ENCODE measurements at regions not wholly inside any gene's neighbourhood (a gene's known extent, or its start where the extent isn't known, plus 50 kb on each side); places are given as distances from the start of the nearest gene placed in this dataset.

DNA sequence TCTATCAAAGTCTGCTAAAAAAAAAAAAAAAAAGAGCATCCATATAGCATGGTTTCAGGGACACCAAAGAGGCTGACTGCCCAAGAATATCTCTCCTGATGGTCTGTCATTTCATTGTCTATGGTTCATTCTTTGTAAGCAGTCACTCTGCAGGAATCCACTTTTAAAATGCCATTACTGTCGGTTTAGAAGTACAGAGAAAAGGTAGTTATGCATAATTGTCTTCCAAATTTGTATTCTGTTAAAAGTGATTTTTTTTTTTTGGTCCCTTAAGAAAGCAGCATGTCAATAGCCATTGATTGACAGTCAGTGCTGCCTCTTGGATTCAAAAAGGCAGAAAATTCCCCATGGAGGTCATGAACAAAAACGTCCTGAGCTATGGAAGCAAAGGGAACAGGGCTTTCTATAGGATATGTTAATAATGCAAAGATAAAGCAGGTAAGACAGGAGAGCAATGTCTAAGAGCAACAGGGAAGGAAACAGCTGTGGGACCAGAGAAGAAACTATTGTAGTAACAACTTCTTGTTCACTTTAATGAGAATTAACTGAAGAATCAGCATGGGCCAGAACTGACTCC is 245.8 kb downstream of the TMX3 start:
- Mint-ChIP-seq H3K4me1 (peaks cover 6% of the 10 kb centered on the region), H3K36me3 (no peaks in the 10 kb centered on the region), H3K4me3 (no peak overlapping the region), H3K9me3 (ENCODE audit: low read depth) (no peaks in the 10 kb centered on the region), H3K27me3 (peaks cover 3% of the 10 kb centered on the region), H3K27ac (no peak overlapping the region)
- CTCF ChIA-PET, result no interaction called here
- DNase-seq (no peak), ATAC-seq (no peak)

DNA sequence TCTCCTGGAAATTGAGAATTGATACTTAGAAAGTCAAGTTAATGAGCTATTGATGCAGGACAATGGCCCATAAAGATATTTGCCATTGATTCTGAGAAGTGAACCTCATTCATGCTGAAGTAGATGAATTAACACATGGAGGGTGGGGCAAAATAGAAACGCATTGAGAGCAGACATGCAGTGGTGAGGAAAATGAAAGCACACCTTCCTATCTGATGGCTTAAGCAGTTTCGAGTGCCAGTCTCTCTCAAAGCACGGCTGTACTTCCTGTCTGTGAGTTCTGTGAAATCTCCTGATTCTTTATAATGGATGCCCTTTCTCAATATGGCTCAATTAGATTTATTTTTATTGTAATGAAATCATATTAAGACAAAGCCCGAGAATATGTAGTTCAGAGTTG is 247.0 kb downstream of the TMX3 start:
- CTCF ChIA-PET, result no interaction called here
- Mint-ChIP-seq H3K27me3 (peaks cover 3% of the 10 kb centered on the region), H3K9me3 (ENCODE audit: low read depth) (no peaks in the 10 kb centered on the region), H3K4me3 (no peak overlapping the region), H3K27ac (no peak overlapping the region), H3K36me3 (no peaks in the 10 kb centered on the region), H3K4me1 (peaks cover 6% of the 10 kb centered on the region)
- DNase-seq (peak; percentile 41), ATAC-seq (peak; percentile 73)

DNA sequence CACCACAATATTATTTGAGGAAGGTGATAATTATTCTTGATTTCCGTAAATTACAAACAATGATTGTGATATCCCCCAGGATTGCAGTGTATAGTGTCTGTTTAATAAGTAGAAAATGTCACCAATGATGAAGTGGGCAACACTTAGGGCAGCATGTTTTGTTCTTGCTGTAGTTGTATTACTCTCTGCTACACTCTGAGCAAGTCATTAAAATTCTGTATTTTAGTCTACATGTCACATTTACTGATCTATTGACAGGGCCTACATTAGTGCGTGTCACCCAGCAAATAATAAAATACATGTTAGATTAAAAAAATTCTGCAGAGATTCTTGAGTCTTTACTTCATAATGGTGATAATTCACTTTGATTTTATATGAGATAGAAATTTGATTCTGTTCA is 247.6 kb downstream of the TMX3 start:
- H3K36me3 Mint-ChIP-seq, result no peaks in the 10 kb centered on the region
- no peaks in the 10 kb centered on the region for H3K9me3 Mint-ChIP-seq (ENCODE audit: low read depth)
- CTCF ChIA-PET, result no interaction called here
- no peak for DNase-seq
- ATAC-seq, result no peak
- H3K27me3 Mint-ChIP-seq, result peaks cover 5% of the 10 kb centered on the region
- peaks cover 6% of the 10 kb centered on the region for H3K4me1 Mint-ChIP-seq
- no peak overlapping the region for H3K4me3 Mint-ChIP-seq
- no peak overlapping the region for H3K27ac Mint-ChIP-seq

DNA sequence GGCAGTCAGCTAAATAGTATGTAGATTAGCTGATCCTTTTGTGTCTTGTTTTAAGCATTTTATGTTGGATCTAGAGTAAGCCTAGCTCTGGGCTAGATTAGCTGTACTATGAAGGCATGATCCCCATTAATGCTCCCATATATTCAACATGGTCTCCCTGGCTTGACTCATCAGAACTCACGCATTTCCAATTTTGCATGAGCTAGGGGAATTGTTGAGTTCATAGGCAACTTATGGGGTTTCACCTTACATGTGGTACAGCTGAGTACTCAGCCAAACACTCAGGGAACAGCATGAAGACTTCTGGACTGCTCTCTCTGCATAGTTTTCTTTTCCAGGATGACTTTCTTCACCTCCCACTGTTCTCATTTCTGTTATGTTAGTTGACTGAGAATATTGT is 248.2 kb downstream of the TMX3 start:
- CTCF ChIA-PET, result no interaction called here
- no peaks in the 10 kb centered on the region for H3K36me3 Mint-ChIP-seq

DNA sequence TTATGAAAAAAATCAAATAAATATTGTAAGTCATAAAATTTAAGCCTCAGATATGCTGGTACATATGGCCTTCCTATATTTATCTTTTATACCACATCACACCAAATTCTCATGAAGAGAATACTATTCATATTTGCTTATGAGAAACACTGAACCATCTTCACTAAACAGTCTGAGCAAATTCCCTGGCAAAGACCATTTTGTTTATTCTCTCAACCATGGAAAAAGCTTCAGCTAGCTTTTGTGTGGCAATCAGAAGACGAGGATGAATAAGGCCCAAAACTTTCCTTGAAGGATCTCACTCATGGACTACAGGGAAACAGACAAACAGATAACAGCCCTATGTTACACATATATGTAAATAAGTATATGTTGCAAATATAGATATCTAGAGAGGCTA is 252.1 kb downstream of the TMX3 start:
- CTCF ChIA-PET, result no interaction called here
- ATAC-seq, result no peak
- peaks cover 7% of the 10 kb centered on the region for H3K27me3 Mint-ChIP-seq
- H3K9me3 Mint-ChIP-seq (ENCODE audit: low read depth), result no peaks in the 10 kb centered on the region
- peaks cover 2% of the 10 kb centered on the region for H3K4me1 Mint-ChIP-seq
- no peak for DNase-seq
- no peak overlapping the region for H3K27ac Mint-ChIP-seq
- H3K36me3 Mint-ChIP-seq, result no peaks in the 10 kb centered on the region
- H3K4me3 Mint-ChIP-seq, result no peak overlapping the region

More for the DNA sequence above, 248.2 kb downstream of the TMX3 start:
- ATAC-seq (no peak), DNase-seq (no peak)
- peaks cover 6% of the 10 kb centered on the region for H3K27me3 Mint-ChIP-seq
- no peak overlapping the region for H3K4me3 Mint-ChIP-seq
- H3K27ac Mint-ChIP-seq, result no peak overlapping the region
- peaks cover 6% of the 10 kb centered on the region for H3K4me1 Mint-ChIP-seq
- H3K9me3 Mint-ChIP-seq (ENCODE audit: low read depth), result no peaks in the 10 kb centered on the region

DNA sequence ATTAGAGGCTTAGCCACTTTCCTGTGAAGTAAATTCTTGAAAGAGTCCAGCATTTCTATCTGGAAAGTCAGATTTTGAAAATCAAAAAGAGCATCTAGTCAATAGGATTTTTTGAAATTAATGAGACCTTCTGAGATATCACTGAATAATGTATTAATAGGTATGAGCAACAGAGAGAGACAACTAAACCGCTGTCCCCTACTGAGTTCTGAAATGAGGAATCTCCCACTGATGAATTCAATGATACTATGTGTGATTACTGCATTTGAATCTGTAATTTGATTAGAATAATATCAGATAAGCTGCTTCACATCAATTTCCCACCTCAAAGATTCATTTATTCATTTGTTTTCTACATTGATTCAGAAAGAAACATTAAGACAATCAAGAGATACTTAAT is 252.8 kb downstream of the TMX3 start:
- no peaks in the 10 kb centered on the region for H3K36me3 Mint-ChIP-seq
- ATAC-seq, result no peak
- no peak overlapping the region for H3K4me3 Mint-ChIP-seq
- H3K4me1 Mint-ChIP-seq, result no peaks in the 10 kb centered on the region
- H3K27ac Mint-ChIP-seq, result no peak overlapping the region
- H3K9me3 Mint-ChIP-seq (ENCODE audit: low read depth), result peaks cover under 1% of the 10 kb centered on the region
- no peak for DNase-seq
- CTCF ChIA-PET, result no interaction called here
- peaks cover 7% of the 10 kb centered on the region for H3K27me3 Mint-ChIP-seq

DNA sequence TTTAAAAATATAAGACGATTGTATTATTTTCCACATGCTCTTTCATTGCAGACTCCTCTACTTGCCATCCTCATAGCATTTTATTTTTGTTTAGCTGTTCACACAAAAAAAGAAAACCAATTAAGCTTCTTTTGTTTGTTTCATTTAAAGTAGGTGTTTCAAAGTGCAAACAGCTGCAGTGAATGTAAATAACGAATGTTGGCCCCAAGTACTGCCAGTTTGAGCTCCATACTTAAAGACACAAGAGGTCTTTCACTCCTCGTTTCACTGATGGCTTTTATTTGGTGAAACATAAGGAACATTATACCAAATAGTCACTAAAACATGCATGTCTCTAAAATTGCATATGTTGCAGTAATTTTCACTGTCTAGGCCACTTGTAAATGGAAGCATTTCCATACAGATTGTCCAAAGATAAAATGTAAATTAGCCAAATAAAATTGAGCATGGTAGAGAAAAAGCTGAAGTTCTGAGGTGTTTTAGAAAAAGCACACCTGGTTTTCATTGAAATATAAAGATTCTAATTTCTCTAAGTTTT is 253.4 kb downstream of the TMX3 start:
- Mint-ChIP-seq H3K27ac (no peak overlapping the region), H3K27me3 (peaks cover 7% of the 10 kb centered on the region), H3K4me3 (no peak overlapping the region), H3K36me3 (no peaks in the 10 kb centered on the region), H3K4me1 (no peaks in the 10 kb centered on the region), H3K9me3 (ENCODE audit: low read depth) (peaks cover 2% of the 10 kb centered on the region)
- ATAC-seq (no peak), DNase-seq (no peak)
- CTCF ChIA-PET, result no interaction called here

DNA sequence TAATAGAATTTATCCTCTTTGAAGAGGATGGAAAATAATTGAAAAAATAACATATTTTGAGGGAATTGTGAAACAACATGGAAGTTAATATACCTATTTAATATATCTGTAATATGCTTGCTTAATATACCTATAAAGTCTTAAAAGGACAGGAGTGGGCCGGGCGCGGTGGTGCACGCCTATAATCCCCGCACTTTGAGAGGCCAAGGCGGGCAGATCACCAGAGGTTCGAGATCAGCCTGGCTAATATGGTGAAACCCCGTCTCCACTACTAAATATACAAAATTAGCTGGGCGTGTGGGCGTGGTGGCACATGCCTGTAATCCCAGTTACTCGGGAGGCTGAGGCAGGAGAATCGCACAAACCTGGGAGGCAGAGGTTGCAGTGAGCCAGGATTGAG is 254.9 kb downstream of the TMX3 start:
- Mint-ChIP-seq H3K36me3 (no peaks in the 10 kb centered on the region), H3K27me3 (peaks cover 7% of the 10 kb centered on the region), H3K4me3 (no peak overlapping the region), H3K27ac (no peak overlapping the region), H3K9me3 (ENCODE audit: low read depth) (peaks cover 2% of the 10 kb centered on the region), H3K4me1 (no peaks in the 10 kb centered on the region)
- DNase-seq, result no peak
- CTCF ChIA-PET, result no interaction called here
- no peak for ATAC-seq

DNA sequence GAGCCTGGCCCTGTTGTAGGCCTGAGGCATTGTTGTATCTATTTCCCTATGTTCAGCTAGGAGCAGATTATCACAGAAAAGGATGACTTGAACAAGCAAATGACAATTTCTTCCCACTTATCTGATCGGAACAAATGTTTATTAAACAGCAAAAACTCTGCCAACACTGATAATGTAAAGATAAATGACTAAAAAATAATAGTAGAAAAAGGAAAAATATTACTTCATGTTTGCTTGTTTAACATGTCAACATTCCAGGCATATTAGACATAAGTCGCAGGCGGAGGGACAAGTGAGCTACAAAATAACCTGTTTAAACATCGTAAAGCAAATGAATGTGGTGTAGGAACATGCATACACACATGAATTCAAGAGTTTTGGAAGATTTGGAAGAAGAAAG is 257.9 kb downstream of the TMX3 start:
- CTCF ChIA-PET, result no interaction called here
- ATAC-seq (no peak), DNase-seq (no peak)
- Mint-ChIP-seq H3K36me3 (no peaks in the 10 kb centered on the region), H3K27ac (no peak overlapping the region), H3K4me3 (no peak overlapping the region), H3K4me1 (no peaks in the 10 kb centered on the region), H3K27me3 (peaks cover 3% of the 10 kb centered on the region), H3K9me3 (ENCODE audit: low read depth) (peaks cover 2% of the 10 kb centered on the region)

DNA sequence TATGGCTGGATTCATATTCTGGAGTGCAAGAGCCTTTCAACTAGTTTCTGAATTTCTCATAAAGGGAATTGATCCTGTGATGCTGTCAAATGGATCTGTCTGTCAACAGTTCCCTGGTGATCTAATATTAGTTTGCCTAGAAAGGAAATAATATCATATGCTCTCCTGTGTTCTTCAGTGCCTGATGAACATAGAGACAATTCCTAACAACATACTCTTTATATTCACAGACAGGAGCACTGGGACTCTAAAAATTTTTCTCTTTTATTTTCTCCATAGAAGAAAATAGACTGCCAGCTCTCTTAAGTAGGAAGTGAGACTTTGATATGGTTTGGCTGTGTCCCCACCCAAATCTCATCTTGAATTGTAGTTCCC is 259.7 kb downstream of the TMX3 start:
- no peak overlapping the region for H3K4me3 Mint-ChIP-seq
- DNase-seq, result no peak
- no peaks in the 10 kb centered on the region for H3K27me3 Mint-ChIP-seq
- H3K27ac Mint-ChIP-seq, result no peak overlapping the region
- H3K36me3 Mint-ChIP-seq, result no peaks in the 10 kb centered on the region
- ATAC-seq, result no peak
- peaks cover 2% of the 10 kb centered on the region for H3K9me3 Mint-ChIP-seq (ENCODE audit: low read depth)
- CTCF ChIA-PET, result no interaction called here
- H3K4me1 Mint-ChIP-seq, result no peaks in the 10 kb centered on the region

DNA sequence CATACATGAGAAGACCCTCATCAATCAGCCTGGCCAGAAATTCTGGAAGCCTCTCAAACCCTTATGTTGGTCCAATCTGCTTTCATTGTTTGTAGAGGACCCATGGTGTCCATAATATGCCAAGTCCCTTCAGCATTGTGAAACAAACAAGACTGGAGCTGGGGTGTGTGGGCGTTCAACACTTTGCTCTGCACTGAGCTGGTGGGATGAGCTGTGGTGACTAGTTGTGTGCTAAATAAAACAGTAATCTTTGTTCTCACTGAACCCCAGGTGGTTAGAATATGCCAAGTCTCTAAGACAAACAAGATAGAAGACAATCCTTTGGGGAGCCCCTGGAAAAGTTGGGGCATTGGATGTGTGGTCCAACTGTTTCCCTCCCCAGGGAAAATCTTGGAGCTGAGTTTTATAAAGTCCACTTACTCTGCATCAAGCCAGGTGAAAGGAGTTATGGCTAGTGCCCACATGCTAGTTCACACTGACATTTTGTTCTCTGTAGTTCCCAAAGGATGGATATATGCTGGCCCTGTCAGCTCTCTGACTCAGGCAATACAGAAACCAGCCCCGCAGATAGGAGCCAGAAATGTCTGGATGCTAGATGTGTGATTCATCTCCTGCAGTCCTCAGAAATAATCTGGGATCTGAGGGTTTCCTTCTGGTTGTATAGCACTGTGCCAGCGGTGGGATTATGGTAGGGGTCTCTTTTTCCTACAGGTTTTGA is 260.2 kb downstream of the TMX3 start:
- Mint-ChIP-seq H3K4me3 (no peak overlapping the region), H3K4me1 (no peaks in the 10 kb centered on the region), H3K9me3 (ENCODE audit: low read depth) (peaks cover 2% of the 10 kb centered on the region), H3K27me3 (no peaks in the 10 kb centered on the region), H3K36me3 (no peaks in the 10 kb centered on the region), H3K27ac (no peak overlapping the region)
- ATAC-seq (no peak), DNase-seq (no peak)
- CTCF ChIA-PET, result no interaction called here

DNA sequence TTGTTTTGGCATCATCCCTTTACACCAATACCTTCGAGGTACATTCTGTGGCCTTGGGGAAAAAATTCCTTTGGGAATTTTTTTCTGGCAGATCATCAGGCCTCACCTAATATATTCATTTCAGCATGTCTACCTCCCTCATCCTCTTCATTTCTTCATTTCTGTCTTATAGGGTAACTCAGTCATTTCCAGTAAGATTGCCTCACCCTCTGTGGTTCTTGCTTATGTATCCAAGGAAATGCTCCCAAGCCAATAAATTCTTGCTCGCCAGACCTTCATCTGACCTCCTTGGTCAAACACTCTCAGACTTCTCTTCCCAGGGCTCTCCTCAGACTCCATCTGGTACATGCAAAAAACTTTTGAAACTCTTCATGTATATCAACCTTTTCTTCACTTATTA is 265.6 kb downstream of the TMX3 start:
- DNase-seq (no peak), ATAC-seq (no peak)
- no peak overlapping the region for H3K27ac Mint-ChIP-seq
- H3K9me3 Mint-ChIP-seq (ENCODE audit: low read depth), result no peaks in the 10 kb centered on the region
- no peaks in the 10 kb centered on the region for H3K27me3 Mint-ChIP-seq
- H3K4me3 Mint-ChIP-seq, result no peak overlapping the region
- CTCF ChIA-PET, result no interaction called here
- H3K36me3 Mint-ChIP-seq, result no peaks in the 10 kb centered on the region
- H3K4me1 Mint-ChIP-seq, result peaks cover 2% of the 10 kb centered on the region

DNA sequence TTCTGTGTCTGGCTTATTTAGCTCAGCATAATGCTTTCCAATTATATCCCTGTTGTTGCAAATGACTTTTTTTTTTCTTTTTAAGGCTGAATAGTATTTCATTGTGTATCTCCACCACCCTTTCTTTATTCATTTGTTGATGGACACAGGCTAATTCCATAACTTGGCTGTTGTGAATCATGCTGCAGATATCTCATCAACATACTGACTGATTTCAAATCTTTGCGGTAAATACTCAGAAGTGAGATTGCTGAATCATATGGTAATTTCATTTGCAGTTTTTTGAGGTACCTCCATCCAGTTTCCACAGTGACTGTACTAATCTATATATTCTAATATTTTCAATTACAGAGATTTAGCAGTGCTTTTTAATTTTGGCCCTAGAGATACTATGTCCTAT is 266.2 kb downstream of the TMX3 start:
- ATAC-seq (no peak), DNase-seq (no peak)
- peaks cover 2% of the 10 kb centered on the region for H3K4me1 Mint-ChIP-seq
- no peaks in the 10 kb centered on the region for H3K9me3 Mint-ChIP-seq (ENCODE audit: low read depth)
- CTCF ChIA-PET, result no interaction called here
- H3K4me3 Mint-ChIP-seq, result no peak overlapping the region
- H3K36me3 Mint-ChIP-seq, result no peaks in the 10 kb centered on the region
- H3K27ac Mint-ChIP-seq, result no peak overlapping the region
- no peaks in the 10 kb centered on the region for H3K27me3 Mint-ChIP-seq

DNA sequence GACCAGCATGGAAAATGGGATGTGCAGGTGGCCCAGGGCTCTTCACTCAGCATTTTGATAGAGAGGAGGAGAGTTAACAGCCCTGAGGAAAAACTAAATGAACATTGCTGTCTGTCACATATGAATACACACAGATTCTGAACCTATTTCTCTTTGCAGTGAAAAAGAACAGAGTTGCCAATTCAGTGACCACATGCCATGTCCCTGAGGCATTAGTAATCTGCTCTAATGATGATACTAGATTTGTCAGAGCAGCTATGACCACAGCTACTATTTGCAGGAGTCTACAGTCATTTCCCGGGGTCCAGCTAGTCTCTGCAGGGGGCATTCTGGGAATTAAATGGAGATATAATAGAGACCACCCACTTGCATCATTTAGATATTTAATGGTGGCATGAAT is 267.6 kb downstream of the TMX3 start:
- no peaks in the 10 kb centered on the region for H3K27me3 Mint-ChIP-seq
- no peaks in the 10 kb centered on the region for H3K36me3 Mint-ChIP-seq
- no peak overlapping the region for H3K4me3 Mint-ChIP-seq
- no peak for ATAC-seq
- peaks cover 2% of the 10 kb centered on the region for H3K4me1 Mint-ChIP-seq
- CTCF ChIA-PET, result no interaction called here
- no peak overlapping the region for H3K27ac Mint-ChIP-seq
- no peaks in the 10 kb centered on the region for H3K9me3 Mint-ChIP-seq (ENCODE audit: low read depth)
- no peak for DNase-seq

Measured in activated CD8-positive, alpha-beta memory T cell treated with anti-CD3 and anti-CD28 coated beads, Interleukin-2, amount 10 ng/mL, durations not matched to agents 7 days and 5 days (primary cell).